ENCODE measurements at regions not wholly inside any gene's neighbourhood (a gene's known extent, or its start where the extent isn't known, plus 50 kb on each side); places are given as distances from the start of the nearest gene placed in this dataset.
"Not testable (repeated sequence)": the region's sequence is repeated elsewhere in the genome, so short reads cannot be mapped to it uniquely, and the experiment has no call there.

DNA sequence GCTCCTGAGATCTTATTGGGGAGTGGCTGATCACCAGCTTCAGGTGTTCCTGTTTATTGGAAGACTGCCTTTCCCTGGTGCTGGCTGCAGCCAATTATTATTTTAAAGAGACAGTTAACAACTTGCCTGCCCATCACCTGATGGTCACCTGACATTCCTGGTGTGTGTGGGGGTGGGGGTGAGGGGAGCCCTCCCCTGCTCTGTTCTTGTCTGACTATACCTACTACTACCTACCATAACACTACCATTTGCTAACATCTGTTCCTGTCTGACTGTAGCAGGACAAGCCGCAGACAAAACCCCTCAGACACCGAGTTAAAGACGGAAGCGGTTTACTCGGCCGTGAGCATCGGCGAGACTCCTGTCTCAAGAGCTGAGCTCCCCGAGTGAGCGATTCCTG is 54.9 kb upstream of the NBPF3 start:
- no peak for DNase-seq (ENCODE audit: low spot score)

DNA sequence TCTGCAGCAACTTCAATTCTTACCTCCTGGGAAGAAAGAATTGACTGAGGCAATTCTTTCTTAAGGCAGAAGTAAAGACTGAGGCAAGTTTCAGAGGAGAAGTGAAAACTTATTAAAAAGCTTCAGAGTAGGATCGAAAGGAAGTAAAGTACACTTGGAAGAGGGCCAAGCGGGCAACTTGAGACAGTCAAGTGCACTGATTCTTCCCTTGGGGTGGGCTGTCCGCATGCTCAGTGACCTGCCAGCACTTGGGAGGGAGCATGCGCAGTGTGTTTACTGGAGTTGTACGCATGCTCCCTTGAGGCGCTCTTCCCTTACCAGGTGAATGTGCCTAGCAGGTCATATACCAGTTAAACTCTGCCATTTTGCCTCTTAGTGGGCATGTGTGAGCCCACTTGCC is 55.3 kb upstream of the NBPF3 start:
- no peak for DNase-seq (ENCODE audit: low spot score)

DNA sequence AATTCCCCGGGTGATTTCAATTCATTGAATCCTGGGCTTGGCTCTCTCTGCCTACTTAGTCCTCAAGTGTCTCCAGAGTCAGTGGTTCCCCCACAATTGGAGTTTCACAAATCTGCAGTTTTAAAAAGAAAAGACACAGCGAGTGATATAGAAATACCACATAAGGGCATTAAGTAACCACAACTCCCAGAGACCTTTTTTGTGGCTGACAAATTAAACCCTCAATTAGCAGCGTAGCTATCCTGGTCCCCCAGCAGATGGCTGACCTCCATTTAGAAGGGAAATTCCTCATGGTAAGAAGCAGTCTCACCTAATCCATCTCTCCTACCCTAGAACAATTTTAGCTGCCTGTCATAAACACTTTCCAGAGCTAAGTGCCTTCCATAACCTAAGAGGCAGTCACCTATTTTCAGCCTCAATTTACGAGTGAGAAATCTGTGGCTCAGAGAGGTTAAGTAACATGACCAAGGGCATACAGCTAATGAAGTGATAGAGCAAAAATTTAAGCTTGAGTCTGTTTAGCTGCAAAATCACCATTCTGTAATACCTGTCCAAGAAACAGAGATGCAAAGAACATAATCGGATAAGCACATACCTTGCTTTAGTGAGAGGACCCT is 56.0 kb upstream of the NBPF3 start:
- no peak for DNase-seq (ENCODE audit: low spot score)

DNA sequence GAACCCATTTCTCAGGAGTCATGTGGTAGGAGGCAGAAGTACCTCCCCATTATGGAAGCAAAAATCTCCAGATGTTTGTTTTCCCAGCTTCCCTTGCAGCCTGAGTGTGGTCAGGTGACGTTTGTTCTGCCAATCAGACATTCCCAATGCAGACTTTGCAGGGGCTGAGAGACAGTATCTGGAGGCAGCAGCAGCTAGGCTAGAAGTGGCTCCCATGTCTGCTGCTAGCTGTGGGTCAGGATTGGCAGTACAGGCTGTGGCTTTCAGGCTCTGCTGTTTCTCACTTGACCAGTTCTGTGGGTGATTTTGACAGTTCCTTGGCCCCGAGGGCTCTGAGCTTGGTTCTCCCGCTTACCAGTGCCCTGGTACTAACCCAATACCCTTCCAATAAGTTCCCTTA is 58.6 kb upstream of the NBPF3 start:
- DNase-seq (ENCODE audit: low spot score), result no peak

DNA sequence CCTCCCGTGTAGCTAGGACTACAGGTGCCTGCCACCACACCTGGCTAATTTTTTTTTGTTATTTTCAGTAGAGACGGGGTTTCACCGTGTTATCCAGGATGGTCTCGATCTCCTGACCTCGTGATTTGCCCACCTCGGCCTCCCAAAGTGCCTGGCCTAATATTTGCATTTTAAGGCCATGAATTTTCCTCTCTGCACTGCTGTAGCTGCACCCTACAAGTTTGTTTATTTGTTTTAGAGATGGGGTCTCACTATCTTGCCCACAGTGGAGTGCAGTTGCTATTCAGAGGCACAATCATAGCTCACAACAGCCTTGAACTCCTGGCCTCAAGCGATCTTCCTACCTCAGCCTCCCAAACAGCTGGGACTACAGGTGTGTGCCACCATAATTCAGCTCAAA is 59.8 kb upstream of the NBPF3 start:
- not testable (repeated sequence) for DNase-seq (ENCODE audit: low spot score)

DNA sequence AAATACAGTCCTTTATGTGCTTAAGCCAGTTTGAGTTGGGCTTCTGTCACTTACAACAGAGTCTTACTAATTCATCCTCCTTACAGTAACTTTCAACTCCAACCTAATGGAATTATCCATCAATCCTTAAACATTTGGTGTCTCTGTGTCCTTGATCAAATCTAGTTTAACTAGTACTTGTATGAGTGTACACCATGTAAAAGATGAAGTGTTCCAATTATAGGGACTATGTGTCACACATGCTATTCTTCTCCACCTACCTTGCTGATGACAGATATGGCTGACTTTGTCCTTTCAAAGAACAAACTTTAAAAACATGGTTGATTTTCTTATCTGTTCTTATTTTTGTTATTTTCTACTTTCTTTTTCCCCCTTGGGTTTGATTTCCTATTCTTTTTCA is 60.4 kb upstream of the NBPF3 start:
- no peak for DNase-seq (ENCODE audit: low spot score)

DNA sequence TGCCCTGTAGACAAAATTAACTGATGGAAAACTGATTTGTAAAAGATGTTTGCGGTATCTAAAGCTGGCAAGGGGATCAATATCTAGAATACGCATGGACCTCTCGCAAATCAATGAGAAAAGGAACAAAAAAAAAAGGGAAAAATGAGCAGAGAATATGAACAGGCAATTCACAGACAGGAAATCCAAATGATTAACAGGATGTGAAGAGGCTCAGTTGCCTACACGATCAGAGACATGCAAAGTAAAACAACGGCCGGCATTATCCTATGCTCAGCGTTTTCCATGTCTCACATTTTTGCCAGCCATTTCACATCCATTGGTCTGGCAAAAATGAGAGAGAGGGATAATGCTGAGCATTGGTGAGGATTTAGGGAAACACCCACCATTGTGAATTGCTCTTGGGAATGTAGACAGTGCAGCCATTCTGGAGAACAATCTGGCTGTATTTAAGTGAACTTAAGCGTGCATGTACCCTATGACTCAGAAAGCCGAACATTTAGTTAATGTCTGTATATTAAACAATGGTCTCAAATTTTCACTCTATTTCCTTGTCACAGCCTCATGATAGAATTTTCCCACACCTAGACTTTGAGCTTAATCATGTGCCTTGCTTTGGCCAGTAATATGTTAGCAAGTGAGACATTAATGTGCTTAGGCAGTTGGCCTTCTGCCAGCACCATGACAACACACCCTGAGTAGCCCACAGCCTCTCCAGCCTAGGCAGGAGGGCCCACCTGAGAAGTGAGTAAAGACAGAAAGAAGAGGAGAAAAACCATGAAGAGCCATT is 61.0 kb upstream of the NBPF3 start:
- no peak for DNase-seq (ENCODE audit: low spot score)

DNA sequence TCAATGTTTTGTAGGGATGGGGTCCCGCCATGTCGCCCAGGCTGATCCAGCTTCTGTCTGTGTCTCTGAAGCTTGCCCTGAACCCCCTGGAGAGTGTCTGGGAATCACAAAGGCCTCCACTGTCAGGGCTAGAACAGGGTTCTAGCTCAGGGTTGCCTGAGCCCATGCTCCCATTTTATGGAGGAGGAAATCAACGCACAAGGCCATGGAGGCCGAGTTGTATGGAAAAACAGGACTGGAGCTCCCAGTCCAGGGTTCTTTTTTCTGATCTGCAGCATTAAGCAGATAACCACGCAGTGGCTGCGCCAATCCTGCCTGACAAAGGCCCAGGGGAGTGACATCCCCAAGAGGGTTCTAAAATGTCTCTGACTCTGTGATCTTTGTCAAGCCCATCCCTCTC is 67.6 kb upstream of the NBPF3 start:
- DNase-seq (ENCODE audit: low spot score), result no peak

DNA sequence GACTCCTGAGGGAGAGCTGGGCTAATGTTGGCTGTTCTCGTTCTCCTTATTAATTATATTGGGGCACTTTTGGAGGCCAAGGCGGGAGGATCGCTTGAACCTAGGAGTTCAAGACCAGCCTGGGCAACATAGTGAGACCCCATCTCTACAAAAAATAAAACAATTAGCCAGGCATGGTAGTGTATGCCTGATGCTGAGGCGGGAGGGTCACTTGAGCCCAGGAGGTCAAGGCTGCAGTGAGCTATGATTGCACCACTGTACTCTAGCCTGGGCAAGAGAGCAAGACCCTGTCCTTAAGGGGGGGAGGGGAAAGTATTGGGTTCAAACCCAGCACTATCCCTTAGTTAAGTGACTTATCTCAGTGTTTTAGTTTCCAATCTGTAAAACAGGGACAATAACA is 70.0 kb upstream of the NBPF3 start:
- DNase-seq (ENCODE audit: low spot score), result no peak

DNA sequence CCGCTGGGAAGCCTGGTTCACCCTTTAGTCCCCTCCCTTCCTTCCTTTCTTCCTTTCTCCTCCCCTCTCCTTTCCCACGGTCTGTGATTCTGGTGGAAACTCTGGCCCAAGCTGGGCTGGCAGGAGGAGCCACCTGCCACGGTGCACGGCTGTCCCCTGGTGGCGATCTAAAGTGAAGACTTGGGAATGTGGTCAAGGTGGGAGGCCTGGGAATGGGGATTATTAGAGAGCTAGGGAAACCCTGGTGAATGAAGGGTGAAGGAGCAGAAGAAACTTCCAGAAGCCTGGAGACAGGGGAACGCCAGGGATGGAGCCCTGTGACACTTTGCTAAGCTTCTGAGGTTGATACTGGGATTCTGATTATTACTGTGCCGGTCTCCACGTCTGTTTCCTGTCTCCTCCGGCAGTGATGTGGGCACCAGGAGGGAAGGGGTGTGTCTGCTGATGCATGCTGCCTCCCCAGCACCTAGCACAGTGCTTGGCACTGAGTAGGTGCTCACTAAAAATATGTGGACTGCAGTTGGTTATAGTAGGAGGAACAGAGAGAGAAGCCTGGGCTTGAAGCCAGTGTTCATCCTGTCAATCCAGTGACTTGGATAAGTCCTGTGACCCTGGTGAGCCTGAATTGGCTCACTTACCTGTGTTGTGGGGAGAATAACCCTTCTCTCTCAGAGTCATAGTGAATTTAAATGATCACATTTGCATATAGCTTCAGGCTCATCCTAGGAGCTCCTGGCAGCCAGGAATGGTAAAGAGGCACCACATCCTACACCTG is 71.2 kb upstream of the NBPF3 start:
- DNase-seq (ENCODE audit: low spot score), result peak; percentile 43

DNA sequence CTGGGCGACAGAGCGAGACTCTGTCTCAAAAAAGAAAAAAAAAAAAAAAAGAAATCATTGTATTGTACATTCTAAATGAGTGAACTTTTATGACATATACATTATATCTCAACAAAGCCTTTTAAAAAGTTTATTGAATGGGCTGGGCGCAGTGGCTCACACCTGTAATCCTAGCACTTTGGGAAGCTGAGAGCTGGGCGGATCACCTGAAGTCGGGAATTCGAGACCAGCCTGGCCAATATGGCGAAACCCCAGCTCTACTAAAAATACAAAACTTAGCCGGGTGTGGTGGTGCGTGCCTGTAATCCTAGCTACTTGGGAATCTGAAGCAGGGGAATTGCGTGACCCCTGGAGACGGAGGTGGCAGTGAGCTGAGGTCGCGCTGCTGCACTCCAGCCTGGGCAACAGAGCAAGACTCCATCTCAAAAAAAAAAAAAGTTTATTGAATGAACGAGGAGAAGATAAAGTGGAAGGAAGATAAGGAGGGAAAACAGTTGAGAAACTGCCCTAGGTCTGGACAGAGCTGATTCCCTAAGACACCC is 71.9 kb upstream of the NBPF3 start:
- DNase-seq (ENCODE audit: low spot score), result not testable (repeated sequence)

DNA sequence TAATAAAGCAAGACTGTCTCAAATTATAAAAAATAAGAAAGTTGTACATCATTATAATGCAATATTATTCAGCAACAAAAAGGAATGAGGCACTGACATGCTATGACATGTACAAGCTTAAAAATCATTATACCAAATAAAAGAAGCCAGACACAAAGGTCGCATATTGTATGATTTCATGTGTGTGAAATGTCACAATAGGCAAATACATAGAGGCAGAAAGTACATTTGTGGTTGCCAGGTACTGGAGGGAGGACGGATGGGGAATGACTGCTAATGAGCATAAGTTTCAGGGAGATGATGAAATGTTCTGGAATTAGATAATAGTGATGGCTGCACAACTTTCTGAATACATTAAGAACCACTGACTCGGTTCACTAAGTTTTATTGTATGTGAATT is 73.6 kb upstream of the NBPF3 start:
- DNase-seq (ENCODE audit: low spot score), result no peak

DNA sequence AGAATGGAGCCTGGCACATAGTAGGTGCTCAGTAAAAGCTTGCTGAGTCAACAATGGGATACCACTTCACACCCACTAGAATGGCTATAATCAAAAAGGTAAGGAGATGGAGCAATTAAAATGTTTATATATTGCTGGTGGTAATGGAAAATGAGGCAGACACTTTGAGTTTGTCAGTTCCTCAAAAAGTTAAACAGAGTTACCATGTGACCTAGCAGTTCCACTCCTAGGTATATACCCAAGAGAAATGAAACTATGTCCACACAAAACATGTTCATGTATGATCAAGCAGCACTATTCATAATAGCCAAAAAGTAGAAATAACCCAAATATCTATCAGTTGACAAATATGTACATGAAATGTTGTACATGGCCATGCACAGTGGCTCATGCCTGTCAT is 74.8 kb upstream of the ECE1 start:
- DNase-seq (ENCODE audit: low spot score), result no peak

DNA sequence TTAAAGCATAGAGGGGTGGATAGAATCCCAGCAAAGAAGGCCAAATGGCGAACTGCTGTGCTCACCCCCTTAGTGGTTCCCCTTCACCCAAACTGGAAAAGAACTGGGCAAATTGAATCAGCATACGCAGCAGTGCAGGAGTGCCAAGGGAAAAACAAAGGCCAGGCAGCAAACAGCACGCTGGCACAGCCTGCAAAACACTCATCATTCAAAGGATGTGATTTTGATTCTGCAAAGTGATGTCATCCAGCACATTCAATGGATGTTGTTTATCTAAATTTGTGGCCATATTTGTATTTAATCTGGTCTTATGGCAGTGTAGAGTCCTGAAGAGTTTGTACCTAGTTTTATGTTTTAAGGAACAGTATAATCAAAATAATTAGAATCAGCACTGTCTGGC is 71.8 kb upstream of the ECE1 start:
- DNase-seq (ENCODE audit: low spot score), result no peak

DNA sequence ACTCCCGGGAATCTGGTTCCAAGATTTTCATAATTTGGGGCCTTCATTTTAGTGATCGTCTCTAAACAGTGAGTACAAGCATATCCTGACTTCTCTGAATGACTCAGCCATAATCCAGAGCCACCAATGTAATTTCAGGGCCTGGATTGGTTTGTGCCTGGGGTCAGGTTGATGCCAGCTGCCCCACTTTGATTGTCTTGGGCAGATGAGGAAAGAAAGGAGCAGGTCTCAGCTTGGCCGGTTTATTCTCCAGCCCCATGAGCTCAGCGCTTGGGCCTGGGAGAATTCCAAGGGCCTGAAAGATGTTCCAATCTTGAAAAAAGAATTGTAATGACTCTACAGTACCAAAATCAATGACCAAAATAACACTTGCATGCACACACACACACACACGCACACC is 71.2 kb upstream of the ECE1 start:
- DNase-seq (ENCODE audit: low spot score), result no peak

DNA sequence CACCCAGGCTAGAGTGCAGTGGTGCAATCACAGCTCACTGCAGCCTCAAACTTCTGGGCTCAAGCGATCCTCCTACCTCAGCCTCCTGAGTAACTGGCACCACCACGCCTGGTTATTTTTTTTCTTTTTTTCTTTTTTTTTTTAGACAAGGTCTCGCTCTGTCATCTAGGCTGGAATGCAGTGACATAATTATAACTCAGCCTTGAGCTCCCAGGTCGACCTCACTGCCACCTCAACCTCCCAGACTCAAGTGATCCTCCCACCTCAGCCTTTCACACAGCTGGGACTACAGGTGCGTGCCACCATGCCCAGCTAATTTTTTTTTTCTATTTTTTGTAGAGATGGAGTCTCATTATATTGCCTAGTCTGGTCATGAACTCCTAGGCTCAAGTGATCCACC is 66.9 kb upstream of the ECE1 start:
- DNase-seq (ENCODE audit: low spot score), result no peak

DNA sequence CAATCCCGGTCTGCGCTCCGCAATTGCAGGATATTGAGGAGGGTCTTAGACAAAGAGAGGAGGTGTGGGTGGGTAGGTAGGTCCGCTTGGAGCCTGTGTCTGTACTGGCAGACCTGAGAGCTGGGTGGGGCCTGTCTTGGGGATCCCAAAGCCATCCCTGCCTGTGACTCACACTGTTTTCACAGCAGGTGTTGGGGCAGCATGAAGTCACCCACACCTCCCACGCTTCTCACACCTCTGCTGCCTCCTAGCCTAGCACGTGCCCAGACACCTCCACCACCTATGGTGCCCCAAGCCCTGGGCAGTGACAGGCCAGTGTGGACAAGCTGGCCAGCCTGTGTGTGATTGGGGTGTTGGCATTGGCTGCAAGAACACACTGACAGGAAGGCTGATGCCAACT is 65.7 kb upstream of the ECE1 start:
- no peak for DNase-seq (ENCODE audit: low spot score)

DNA sequence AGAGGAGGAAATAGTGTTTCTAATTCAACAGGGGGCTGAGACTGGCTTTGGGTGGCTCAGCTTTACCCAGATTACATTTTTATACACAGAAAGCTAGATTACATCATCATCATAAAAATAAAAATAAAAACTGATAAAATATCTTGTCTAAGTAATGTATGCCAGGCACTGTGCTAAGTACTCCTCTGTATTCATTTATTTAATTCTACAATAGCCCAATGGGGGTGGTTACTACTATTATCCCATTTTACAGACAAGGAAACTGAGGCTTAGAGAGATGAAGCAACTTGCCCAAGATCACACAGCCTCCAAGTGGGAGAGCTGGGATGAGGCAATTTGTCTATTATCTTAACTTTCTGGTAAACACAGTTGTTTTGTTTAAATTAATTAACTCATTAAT is 62.3 kb upstream of the ECE1 start:
- no peak for DNase-seq (ENCODE audit: low spot score)

DNA sequence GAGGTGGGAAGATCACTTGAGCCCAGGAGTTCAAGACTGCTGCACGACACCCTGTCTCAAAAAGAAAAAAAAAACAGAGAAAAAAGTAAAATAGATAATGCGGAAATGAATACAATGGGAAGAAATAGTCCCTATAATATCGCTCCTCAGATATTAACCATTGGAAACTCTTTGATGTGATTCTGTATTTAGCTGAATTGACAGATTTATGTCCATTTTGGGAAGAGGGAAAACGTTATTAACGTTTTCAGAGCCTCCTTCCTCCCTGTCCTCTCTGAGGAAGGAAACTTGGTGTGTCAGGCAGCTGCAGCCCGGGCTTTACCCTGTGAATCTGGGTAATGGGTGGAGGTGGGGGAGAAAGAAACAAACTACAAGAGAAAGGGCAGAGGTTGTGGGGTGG is 61.6 kb upstream of the ECE1 start:
- no peak for DNase-seq (ENCODE audit: low spot score)

DNA sequence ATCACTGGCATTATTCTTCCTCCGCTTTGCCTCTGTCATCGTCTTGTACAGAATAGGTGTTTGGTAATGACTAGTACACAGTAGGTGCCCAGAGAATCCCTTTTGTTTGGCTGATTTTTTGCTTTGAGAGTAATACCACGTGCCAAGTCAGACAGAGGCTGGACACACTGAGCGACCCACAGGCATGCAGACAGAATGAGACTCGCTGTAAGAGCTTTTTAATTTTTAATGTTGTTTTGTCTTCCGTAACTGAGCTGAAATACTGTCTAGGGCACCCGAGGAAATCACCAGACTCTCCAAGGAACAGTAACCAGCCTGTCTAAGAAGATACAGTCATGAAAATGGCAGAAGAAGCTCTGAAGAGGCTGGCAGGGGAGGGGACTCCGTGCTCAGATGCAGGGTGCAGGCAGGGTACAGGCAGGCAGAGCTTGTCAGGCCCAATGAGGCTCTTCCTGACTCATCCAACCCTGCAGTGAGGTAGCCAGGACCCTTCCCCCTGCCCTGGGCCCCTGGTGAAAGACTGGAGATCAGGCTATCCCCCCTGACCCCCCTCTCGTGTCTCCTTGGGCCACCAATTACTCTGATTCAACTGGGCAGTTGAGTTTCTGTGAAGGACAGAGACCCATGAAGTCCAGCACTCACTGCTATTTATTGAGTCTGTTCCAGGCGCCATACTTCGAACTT is 60.1 kb upstream of the ECE1 start:
- DNase-seq (ENCODE audit: low spot score), result no peak

DNA sequence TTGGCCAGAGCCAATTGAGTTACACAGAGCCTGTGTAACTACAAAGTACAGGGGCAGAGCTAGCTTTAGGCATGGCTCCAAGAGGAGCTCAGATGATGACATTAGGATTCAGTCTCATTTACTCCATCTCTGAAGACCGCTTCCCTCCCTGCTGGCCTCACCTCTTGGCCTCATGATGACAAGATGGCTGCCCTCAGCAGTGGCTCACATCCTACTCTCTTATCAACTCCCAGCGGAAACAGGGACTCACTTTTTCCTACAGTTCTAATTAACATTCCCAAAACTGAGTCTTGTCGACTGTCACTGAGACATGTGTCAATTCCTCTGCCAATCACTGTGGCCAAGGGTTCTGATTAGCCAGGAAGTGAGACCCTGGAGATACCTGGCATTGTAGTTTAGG is 59.4 kb upstream of the ECE1 start:
- DNase-seq (ENCODE audit: low spot score), result no peak

DNA sequence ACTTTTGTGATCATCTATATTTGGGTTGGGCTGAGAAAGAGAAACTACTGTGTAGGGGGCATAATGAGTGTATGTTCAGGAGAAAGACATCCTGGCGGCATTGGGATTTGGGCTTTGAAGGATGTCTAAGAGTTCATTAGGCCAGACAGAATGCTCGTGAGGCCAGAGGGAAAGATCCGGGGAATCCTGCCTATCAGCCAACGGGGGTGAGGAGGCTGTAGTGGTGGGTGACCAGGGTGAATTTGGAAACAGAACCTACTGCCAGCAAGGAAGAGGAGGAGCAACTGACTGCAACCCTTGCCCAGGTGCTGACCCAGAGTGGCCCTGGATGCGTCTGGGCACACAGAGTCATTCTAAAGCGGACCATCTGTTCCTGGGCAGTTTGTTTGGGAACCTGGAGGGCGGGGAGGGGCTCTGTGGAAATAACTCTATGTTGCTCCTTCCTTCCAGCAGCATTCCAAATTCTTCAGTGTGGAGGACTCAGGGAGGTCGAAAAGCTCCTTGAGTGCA is 56.9 kb upstream of the ECE1 start:
- no peak for DNase-seq (ENCODE audit: low spot score)

Measured in activated CD4-positive, alpha-beta T cell treated with anti-CD3 and anti-CD28 coated beads, Interleukin-2, Interleukin-4, amounts not matched to agents 100 ng/mL and 50 ng/mL, durations not matched to agents 16 hours and 8 hours (primary cell).